OCI-LY7 (cell line): ENCODE measurements at regions not wholly inside any gene's neighbourhood (a gene's known extent, or its start where the extent isn't known, plus 50 kb on each side); places are given as distances from the start of the nearest gene placed in this dataset.

Experiments used
- BruUV-seq: library from RNA; stranded (reverse); fragments of 400-500 nt; replicated peaks from 2 replicates; lab custom pipeline; 2021; lab: Mats Ljungman, UMichigan
- CTCF ChIA-PET: fragments of 300-600 bp; sonication (Branson Sonifier 250); formaldehyde crosslinking; loops from one replicate; lab custom pipeline; 2022; ENCODE audit warnings: antibody characterized with exemption; ENCODE audit not compliant: unreplicated experiment; lab: Charles Lee
- POLR2A ChIA-PET: fragments of 300-600 bp; sonication (Branson Sonifier 250); formaldehyde crosslinking; loops from one replicate; lab custom pipeline; 2022; ENCODE audit warnings: antibody characterized with exemption; lab: Charles Lee
- DNase-seq: peaks from one replicate; pipeline ENCODE4 v3.0.0-alpha.2; 2015; ENCODE audit warnings: low spot score
- H2AFZ ChIP-seq: fragments of 200-600 bp; sonication (generic), shearing (Covaris generic); 2 replicates; pipeline ENCODE4 v1.6.1; 2014; ENCODE audit warnings: mild to moderate bottlenecking, antibody characterized with exemption, low read length, moderate library complexity
- H3K27ac ChIP-seq: fragments of 200-600 bp; sonication (generic); 2 replicates; pipeline ENCODE4 v1.5.1; 2014; ENCODE audit warnings: mixed run types, low read depth, mild to moderate bottlenecking, moderate library complexity, low read length, inconsistent platforms; ENCODE audit not compliant: poor library complexity, severe bottlenecking
- H3K36me3 ChIP-seq: fragments of 200-600 bp; sonication (generic); 2 replicates; pipeline ENCODE4 v1.6.1; 2014; ENCODE audit warnings: mild to moderate bottlenecking, antibody characterized with exemption, low read length, moderate library complexity, mixed read lengths; ENCODE audit not compliant: insufficient read depth
- H3K4me1 ChIP-seq: fragments of 200-600 bp; sonication (generic); 2 replicates; pipeline ENCODE4 v1.5.1; 2014; ENCODE audit warnings: mild to moderate bottlenecking, low read length; ENCODE audit not compliant: insufficient read depth, poor library complexity, severe bottlenecking
- H3K4me2 ChIP-seq: fragments of 200-600 bp; sonication (generic); 2 replicates; pipeline ENCODE4 v1.6.1; 2014; ENCODE audit warnings: mild to moderate bottlenecking, low read length
- H3K4me3 ChIP-seq: fragments of 200-600 bp; sonication (generic); 2 replicates; pipeline ENCODE4 v1.5.1; 2014; ENCODE audit warnings: mild to moderate bottlenecking, low read depth, low read length; ENCODE audit not compliant: poor library complexity, severe bottlenecking
- H3K79me2 ChIP-seq: fragments of 200-600 bp; sonication (generic); 2 replicates; pipeline ENCODE4 v1.6.1; 2016; ENCODE audit warnings: low read depth, mild to moderate bottlenecking, low read length, moderate library complexity, mixed read lengths; ENCODE audit not compliant: insufficient read depth
- H3K9me2 ChIP-seq: fragments of 200-600 bp; sonication (generic); 2 replicates; pipeline ENCODE4 v1.6.1; 2016; ENCODE audit warnings: mild to moderate bottlenecking, low read length, mixed read lengths; ENCODE audit not compliant: insufficient read depth
- H3K9me3 ChIP-seq: fragments of 200-600 bp; sonication (generic); 2 replicates; pipeline ENCODE4 v1.6.1; 2014; ENCODE audit warnings: mild to moderate bottlenecking, mixed run types, low read length, mixed read lengths
- H4K20me1 ChIP-seq: fragments of 200-600 bp; sonication (generic); 2 replicates; pipeline ENCODE4 v1.6.1; 2014; ENCODE audit warnings: mild to moderate bottlenecking, antibody characterized with exemption, low read length, moderate library complexity, mixed read lengths; ENCODE audit not compliant: insufficient read depth
- EZH2phosphoT487 ChIP-seq: fragments of 200-600 bp; sonication (generic); IDR thresholded peaks from 2 replicates; pipeline ENCODE4 v1.6.1; 2018; ENCODE audit warnings: low read depth, borderline replicate concordance, mild to moderate bottlenecking, mixed run types, antibody characterized with exemption, low read length, moderate library complexity, mixed read lengths
- intact Hi-C: fragments of 100-400 bp; cut with micrococcal nuclease; formaldehyde crosslinking; loops from one replicate; pipeline ENCODE4 v1.10.0; 2022; ENCODE audit not compliant: unreplicated experiment
- TF ChIP-seq, protein P1 (sequence below): fragments of 200-600 bp; sonication (generic); conservative IDR thresholded peaks from 2 replicates; pipeline ENCODE4 v1.5.1; 2014; ENCODE audit warnings: mild to moderate bottlenecking, antibody characterized with exemption, low read length, moderate library complexity, mixed read lengths

DNA sequence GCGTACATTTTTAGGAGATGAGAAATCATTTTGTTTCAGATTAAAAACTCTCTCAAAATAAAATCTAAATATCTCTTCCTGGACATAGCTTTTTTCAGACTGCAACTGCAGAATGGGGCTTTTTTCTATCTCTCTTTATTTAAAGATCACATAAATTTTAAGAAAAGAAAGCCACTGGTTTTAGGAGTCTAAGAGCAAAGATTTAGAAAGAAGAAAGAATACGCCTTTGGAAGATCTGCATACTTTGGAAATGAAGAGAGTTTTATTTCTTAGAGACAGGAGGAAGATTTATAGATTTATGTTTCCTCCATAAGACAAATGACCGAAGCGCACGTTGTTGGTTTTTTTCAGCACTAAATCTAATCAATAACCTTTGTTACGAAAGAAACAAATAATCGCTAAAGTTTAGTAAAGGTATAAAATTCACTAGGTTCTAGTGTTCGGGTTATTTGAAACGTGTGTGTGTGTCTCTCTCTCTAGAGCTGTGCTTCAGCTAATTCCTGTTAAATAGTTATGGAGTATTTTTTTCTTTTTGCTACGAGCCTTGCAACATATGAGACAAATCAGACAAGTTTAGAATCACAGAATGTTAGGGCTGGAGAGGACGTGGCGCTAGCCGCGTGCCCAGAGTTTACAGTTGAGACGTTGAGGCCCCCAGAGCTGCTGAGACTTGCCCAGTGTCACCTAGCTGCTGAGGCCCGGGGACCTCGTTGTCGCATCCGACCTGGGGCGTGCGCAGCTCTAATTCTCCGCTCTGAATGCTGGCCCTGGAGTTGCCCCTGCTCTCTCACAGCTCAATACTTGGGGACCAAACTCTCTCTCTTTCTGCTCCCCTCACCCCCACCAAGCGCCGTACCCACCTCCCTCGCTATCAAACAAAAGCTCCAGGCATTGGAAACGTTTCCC lies 69.9 kb downstream of the CTAGE1 start:
- Histone ChIP-seq H3K79me2 (no peaks in the 10 kb centered on the region), H2AFZ (no peak overlapping the region), H3K27ac (no peak overlapping the region), H3K4me1 (no peaks in the 10 kb centered on the region), H3K36me3 (no peaks in the 10 kb centered on the region), H3K4me3 (no peak overlapping the region), H3K9me2 (no peaks in the 10 kb centered on the region), H4K20me1 (no peaks in the 10 kb centered on the region), H3K9me3 (no peaks in the 10 kb centered on the region), H3K4me2 (no peak overlapping the region)
- intact Hi-C loops = no loop called here
- POLR2A ChIA-PET = interaction anchor here (0.6 kb wide), 1 partner anchor 317 kb away, joined by 5 read pairs; no protein-coding TSS in a partner anchor
- TF ChIP-seq, protein P1, sequence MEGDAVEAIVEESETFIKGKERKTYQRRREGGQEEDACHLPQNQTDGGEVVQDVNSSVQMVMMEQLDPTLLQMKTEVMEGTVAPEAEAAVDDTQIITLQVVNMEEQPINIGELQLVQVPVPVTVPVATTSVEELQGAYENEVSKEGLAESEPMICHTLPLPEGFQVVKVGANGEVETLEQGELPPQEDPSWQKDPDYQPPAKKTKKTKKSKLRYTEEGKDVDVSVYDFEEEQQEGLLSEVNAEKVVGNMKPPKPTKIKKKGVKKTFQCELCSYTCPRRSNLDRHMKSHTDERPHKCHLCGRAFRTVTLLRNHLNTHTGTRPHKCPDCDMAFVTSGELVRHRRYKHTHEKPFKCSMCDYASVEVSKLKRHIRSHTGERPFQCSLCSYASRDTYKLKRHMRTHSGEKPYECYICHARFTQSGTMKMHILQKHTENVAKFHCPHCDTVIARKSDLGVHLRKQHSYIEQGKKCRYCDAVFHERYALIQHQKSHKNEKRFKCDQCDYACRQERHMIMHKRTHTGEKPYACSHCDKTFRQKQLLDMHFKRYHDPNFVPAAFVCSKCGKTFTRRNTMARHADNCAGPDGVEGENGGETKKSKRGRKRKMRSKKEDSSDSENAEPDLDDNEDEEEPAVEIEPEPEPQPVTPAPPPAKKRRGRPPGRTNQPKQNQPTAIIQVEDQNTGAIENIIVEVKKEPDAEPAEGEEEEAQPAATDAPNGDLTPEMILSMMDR = no peak
- no peak for TF ChIP-seq EZH2phosphoT487
- CTCF ChIA-PET = no interaction called here
- no peak for DNase-seq
- BruUV-seq = no TSS peak

DNA sequence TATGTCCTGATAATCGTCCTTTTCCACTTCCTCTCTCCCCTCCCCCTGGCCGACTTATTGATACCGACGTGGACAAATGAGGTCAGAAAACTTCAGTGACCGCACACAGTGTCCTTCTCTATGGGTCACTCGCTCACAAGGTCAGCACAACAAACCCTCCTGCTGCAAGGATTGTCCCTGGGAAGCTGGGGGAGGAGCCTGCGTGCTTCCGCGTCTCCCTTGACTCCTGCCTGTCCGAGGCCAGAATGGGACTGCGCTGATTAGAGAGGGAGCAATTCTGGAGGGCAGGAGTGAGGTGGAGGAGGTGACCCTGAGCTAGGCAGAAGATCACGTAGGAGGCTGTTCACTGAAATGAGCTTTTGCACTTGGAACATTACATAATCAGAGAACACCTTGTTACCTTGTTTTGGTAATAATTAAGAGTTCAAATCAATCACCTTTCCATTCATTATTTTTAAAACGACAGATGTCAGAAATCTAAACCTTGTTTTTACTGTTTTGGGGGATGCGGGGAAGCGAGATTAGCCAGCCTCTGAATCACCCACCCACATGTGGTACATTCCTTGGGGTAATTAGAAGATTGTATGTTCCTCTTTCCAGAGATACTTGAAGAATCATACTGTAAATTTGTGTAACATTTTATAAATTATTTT lies 70.6 kb downstream of the CTAGE1 start:
- BruUV-seq = no TSS peak
- Histone ChIP-seq H3K9me2 (no peaks in the 10 kb centered on the region), H3K79me2 (no peaks in the 10 kb centered on the region), H2AFZ (no peak overlapping the region), H3K4me3 (no peak overlapping the region), H3K36me3 (no peaks in the 10 kb centered on the region), H3K4me1 (no peaks in the 10 kb centered on the region), H4K20me1 (no peaks in the 10 kb centered on the region), H3K4me2 (no peak overlapping the region), H3K9me3 (no peaks in the 10 kb centered on the region), H3K27ac (no peak overlapping the region)
- no peak for TF ChIP-seq EZH2phosphoT487
- TF ChIP-seq, protein P1 = no peak
- intact Hi-C loops = no loop called here
- ChIA-PET CTCF (no interaction called here), POLR2A (interaction anchor here (0.6 kb wide), 1 partner anchor 318 kb away, joined by 5 read pairs; no protein-coding TSS in a partner anchor)
- no peak for DNase-seq
